OCI-LY1 (cell line): ENCODE measurements at regions not wholly inside any gene's neighbourhood (a gene's known extent, or its start where the extent isn't known, plus 50 kb on each side); places are given as distances from the start of the nearest gene placed in this dataset.

Experiments
- H2AFZ ChIP-seq: fragments of 200-600 bp; sonication (generic), shearing (Covaris generic); 2 replicates; pipeline ENCODE4 v1.6.0; 2014; ENCODE audit warnings: antibody characterized with exemption, mild to moderate bottlenecking, low read length
- H3F3A ChIP-seq: fragments of 200-600 bp; sonication (generic), shearing (Covaris generic); 2 replicates; pipeline ENCODE4 v1.6.0; 2014; ENCODE audit warnings: mild to moderate bottlenecking, antibody characterized with exemption, low read length, moderate library complexity; ENCODE audit not compliant: insufficient read depth
- H3K27ac ChIP-seq: fragments of 200-600 bp; sonication (generic); 2 replicates; pipeline ENCODE4 v1.5.1; 2014; ENCODE audit warnings: low read length, mixed run types, mild to moderate bottlenecking, low read depth; ENCODE audit not compliant: poor library complexity, severe bottlenecking
- H3K27me3 ChIP-seq: fragments of 200-600 bp; sonication (generic); 2 replicates; pipeline ENCODE4 v1.6.0; 2014; ENCODE audit warnings: antibody characterized with exemption, mild to moderate bottlenecking, low read length, moderate library complexity; ENCODE audit not compliant: insufficient read depth
- H3K36me3 ChIP-seq: fragments of 200-600 bp; sonication (generic); 2 replicates; pipeline ENCODE4 v1.6.1; 2014; ENCODE audit warnings: mild to moderate bottlenecking, antibody characterized with exemption, low read length, moderate library complexity, mixed read lengths; ENCODE audit not compliant: insufficient read depth
- H3K4me1 ChIP-seq: fragments of 200-600 bp; sonication (generic); 2 replicates; pipeline ENCODE4 v1.5.1; 2014; ENCODE audit warnings: mild to moderate bottlenecking, low read length, moderate library complexity; ENCODE audit not compliant: insufficient read depth, severe bottlenecking
- H3K4me2 ChIP-seq: fragments of 200-600 bp; sonication (generic), shearing (Covaris generic); 2 replicates; pipeline ENCODE4 v1.6.1; 2014; ENCODE audit warnings: low read length
- H3K4me3 ChIP-seq: fragments of 200-600 bp; sonication (generic); 2 replicates; pipeline ENCODE4 v1.5.1; 2014; ENCODE audit warnings: low read length, low read depth, mild to moderate bottlenecking, mixed read lengths; ENCODE audit not compliant: poor library complexity, severe bottlenecking
- H3K79me2 ChIP-seq: fragments of 200-600 bp; shearing (Covaris generic); 2 replicates; pipeline ENCODE4 v1.6.1; 2016; ENCODE audit warnings: mixed run types, low read length, mixed read lengths; ENCODE audit not compliant: insufficient read depth
- H3K9ac ChIP-seq: fragments of 200-600 bp; sonication (generic), shearing (Covaris generic); 2 replicates; pipeline ENCODE4 v1.6.1; 2014; ENCODE audit warnings: mild to moderate bottlenecking, low read length, mixed read lengths
- H3K9me2 ChIP-seq: fragments of 200-600 bp; sonication (generic), shearing (Covaris generic); 2 replicates; pipeline ENCODE4 v1.6.1; 2014; ENCODE audit warnings: low read depth, mild to moderate bottlenecking, low read length, mixed read lengths
- H3K9me3 ChIP-seq: fragments of 200-600 bp; shearing (Covaris generic); 2 replicates; pipeline ENCODE4 v1.6.1; 2014; ENCODE audit warnings: low read length, mixed read lengths
- H4K20me1 ChIP-seq: fragments of 200-600 bp; sonication (generic), shearing (Covaris generic); 2 replicates; pipeline ENCODE4 v1.6.0; 2016; ENCODE audit warnings: mild to moderate bottlenecking, low read length; ENCODE audit not compliant: insufficient read depth
- CTCF ChIP-seq: fragments of 200-600 bp; sonication (generic), shearing (Covaris generic); IDR thresholded peaks from 2 replicates; pipeline ENCODE4 v1.5.1; 2017; ENCODE audit warnings: mild to moderate bottlenecking, antibody characterized with exemption, low read length, moderate library complexity, mixed read lengths
- EZH2 ChIP-seq: fragments of 200-600 bp; sonication (generic), shearing (Covaris generic); IDR thresholded peaks from 2 replicates; pipeline ENCODE4 v1.8.0; 2017; ENCODE audit warnings: borderline replicate concordance, mixed run types, mild to moderate bottlenecking, antibody characterized with exemption, low read length, moderate library complexity, mixed read lengths

DNA sequence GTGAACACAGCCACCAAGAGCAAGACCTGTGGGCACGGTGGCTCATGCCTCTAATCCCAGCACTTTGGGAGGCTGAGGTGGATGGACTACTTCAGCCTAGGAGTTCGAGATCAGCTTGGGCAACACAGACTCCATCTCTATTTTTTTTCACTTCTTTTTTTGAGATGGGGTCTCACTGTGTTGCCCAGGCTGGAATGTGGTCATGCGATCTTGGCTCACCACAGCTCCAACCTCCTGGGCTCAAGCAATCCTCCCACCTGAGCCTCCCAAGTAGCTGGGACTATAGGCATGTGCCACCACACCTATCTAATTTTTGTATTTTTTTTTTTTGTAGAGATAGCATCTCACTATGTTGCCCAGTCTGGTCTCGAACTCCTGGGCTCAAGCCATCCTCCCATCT lies 54.4 kb upstream of the SPRED2 start:
- Histone ChIP-seq H3K4me3 (no peak overlapping the region), H3K9me3 (peaks cover 27% of the 10 kb centered on the region), H3K27me3 (no peaks in the 10 kb centered on the region), H3K4me2 (no peak overlapping the region), H3K9ac (no peak overlapping the region), H4K20me1 (no peaks in the 10 kb centered on the region), H3F3A (no peaks in the 10 kb centered on the region), H3K9me2 (no peaks in the 10 kb centered on the region), H3K4me1 (no peaks in the 10 kb centered on the region), H3K27ac (no peak overlapping the region), H3K36me3 (no peaks in the 10 kb centered on the region), H3K79me2 (no peaks in the 10 kb centered on the region), H2AFZ (no peak overlapping the region)
- TF ChIP-seq EZH2, result no peak
- TF ChIP-seq CTCF, result no peak

DNA sequence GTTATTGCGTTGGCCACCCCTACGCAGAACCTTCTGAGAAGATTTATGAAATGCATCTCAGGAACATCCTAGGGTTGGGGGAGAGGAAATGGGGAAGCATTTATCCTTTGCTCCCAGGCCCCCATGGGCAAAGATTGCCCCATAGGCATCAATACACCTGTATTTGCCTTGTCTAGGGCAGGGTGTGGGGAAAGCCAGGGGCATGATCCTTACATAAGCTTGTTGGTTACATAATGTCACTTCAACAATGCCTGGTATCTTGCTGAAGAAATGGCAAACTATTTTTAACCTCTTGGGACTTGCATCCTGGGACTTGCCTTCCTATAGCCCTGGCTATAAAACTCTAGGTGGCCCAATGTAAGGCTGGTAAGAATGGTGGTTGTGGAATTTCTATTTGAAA lies 53.9 kb upstream of the SPRED2 start:
- Histone ChIP-seq H3K4me1 (no peaks in the 10 kb centered on the region), H3K4me3 (no peak overlapping the region), H3K9me2 (no peaks in the 10 kb centered on the region), H3K36me3 (no peaks in the 10 kb centered on the region), H2AFZ (no peak overlapping the region), H3K9me3 (peaks cover 27% of the 10 kb centered on the region), H3K27ac (no peak overlapping the region), H3K4me2 (no peak overlapping the region), H3F3A (no peaks in the 10 kb centered on the region), H3K79me2 (no peaks in the 10 kb centered on the region), H3K9ac (no peak overlapping the region), H3K27me3 (no peaks in the 10 kb centered on the region), H4K20me1 (no peaks in the 10 kb centered on the region)
- TF ChIP-seq EZH2 (no peak), CTCF (no peak)

GRCh38 chr2:65485839-65486238 lies 53.4 kb upstream of the SPRED2 start:
- Histone ChIP-seq H3K27ac (no peak overlapping the region), H3K9ac (no peak overlapping the region), H3K4me1 (no peaks in the 10 kb centered on the region), H2AFZ (no peak overlapping the region), H3F3A (no peaks in the 10 kb centered on the region), H3K9me2 (no peaks in the 10 kb centered on the region), H3K36me3 (no peaks in the 10 kb centered on the region), H3K9me3 (peaks cover 27% of the 10 kb centered on the region), H3K4me3 (no peak overlapping the region), H3K27me3 (no peaks in the 10 kb centered on the region), H3K4me2 (no peak overlapping the region), H4K20me1 (no peaks in the 10 kb centered on the region), H3K79me2 (no peaks in the 10 kb centered on the region)
- TF ChIP-seq EZH2 (no peak), CTCF (no peak)
